Retinal pigment epithelial cell (primary cell): ENCODE measurements at regions not wholly inside any gene's neighbourhood (a gene's known extent, or its start where the extent isn't known, plus 50 kb on each side); places are given as distances from the start of the nearest gene placed in this dataset.
A peak's percentile ranks its signal among the peaks of the same experiment; 100 is the strongest.
"Not testable (repeated sequence)": the region's sequence is repeated elsewhere in the genome, so short reads cannot be mapped to it uniquely, and the experiment has no call there.

Experiments used
- DNase-seq: peaks from one replicate; pipeline ENCODE4 v3.0.0-alpha.2; 2010; ENCODE audit warnings: low read depth
- H3K4me3 ChIP-seq: 2 replicates; pipeline ENCODE4 v1.5.1; 2011; ENCODE audit warnings: mild to moderate bottlenecking, low read length, control low read depth, moderate library complexity
- CTCF ChIP-seq: conservative IDR thresholded peaks from 2 replicates; pipeline ENCODE4 v1.5.1; 2011; ENCODE audit warnings: low read depth, low read length, control low read depth, inconsistent platforms

DNA sequence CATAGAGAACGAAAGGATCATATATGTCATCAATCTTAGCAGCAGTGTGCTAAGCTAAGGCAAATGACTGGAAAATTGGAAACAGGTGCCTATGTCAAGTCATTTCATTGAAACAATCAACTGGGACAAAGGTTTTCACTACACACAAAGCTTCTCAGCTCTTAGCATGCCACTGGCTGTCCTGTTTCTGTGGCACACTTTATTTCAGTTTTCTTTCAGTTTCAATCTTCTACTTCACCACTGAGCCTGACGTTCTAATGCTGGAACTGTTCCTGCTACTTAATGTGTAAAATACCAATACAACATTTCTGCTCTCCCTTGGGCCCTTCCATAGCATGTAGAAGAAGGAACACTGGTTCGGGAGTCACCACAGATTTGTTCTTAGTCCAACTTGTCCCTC, 378.3 kb upstream of the FMR1 start:
- DNase-seq = no peak
- no peak for TF ChIP-seq CTCF
- H3K4me3 ChIP-seq = no peak overlapping the region

GRCh38 chrX:147537172-147537571, 374.5 kb upstream of the FMR1 start:
- no peak overlapping the region for H3K4me3 ChIP-seq
- DNase-seq = no peak
- no peak for TF ChIP-seq CTCF

- not testable (repeated sequence) for H3K4me3 ChIP-seq, DNase-seq
Measured at GRCh38 chrX:147548023-147548422, 363.7 kb upstream of the FMR1 start.

- H3K4me3 ChIP-seq = no peak overlapping the region
- TF ChIP-seq CTCF = peak; percentile 55
- no peak for DNase-seq
Measured at GRCh38 chrX:147550217-147550616, 361.5 kb upstream of the FMR1 start.

GRCh38 chrX:147559191-147559590, 352.5 kb upstream of the FMR1 start:
- no peak overlapping the region for H3K4me3 ChIP-seq
- DNase-seq = no peak
- no peak for TF ChIP-seq CTCF

DNA sequence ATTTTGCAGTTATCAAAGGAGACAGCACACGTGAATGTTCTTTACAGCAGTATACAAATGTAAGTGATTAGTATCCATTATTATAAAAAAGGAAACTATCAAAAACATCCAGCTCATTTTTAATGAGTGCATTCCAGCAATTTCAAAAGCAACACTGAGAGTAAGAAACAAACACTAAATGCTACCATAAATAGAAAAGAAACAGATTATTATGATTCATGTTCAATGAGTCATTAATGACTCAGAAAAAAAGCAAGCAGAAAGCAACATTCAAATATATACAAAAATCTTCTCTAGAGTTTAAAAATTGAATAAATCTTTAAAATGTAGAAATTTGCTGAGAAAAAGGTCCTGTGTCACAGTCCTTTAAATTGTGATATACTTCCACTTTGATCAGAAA, 346.5 kb upstream of the FMR1 start:
- H3K4me3 ChIP-seq = no peak overlapping the region
- TF ChIP-seq CTCF = no peak
- DNase-seq = peak; percentile 22

- TF ChIP-seq CTCF = peak; percentile 35
- no peak overlapping the region for H3K4me3 ChIP-seq
- no peak for DNase-seq
Measured at GRCh38 chrX:147570483-147570882, 341.2 kb upstream of the FMR1 start.

GRCh38 chrX:147573266-147573665, 338.5 kb upstream of the FMR1 start:
- DNase-seq = no peak
- TF ChIP-seq CTCF = no peak
- no peak overlapping the region for H3K4me3 ChIP-seq
